ENCODE measurements at regions not wholly inside any gene's neighbourhood (a gene's known extent, or its start where the extent isn't known, plus 50 kb on each side); places are given as distances from the start of the nearest gene placed in this dataset.

GRCh38 chr17:77312061-77312701, 171.4 kb downstream of the SEC14L1 start:
- TF ChIP-seq CTCF (CRISPR knock-in tag; IDR thresholded peaks at IDR 0.05), result no peak
- no peak for TF ChIP-seq ATF2 (CRISPR knock-in tag; IDR thresholded peaks at IDR 0.05)
- no peak for TF ChIP-seq FOSL1 (CRISPR knock-in tag; IDR thresholded peaks at IDR 0.05; ENCODE audit: borderline replicate concordance)
- TF ChIP-seq POLR2A (IDR thresholded peaks at IDR 0.05; ENCODE audit: insufficient read depth in 1 of 2, low read depth in 2 of 2, low read length in 2 of 2), result no peak
- TF ChIP-seq HMGXB4 (CRISPR knock-in tag; IDR thresholded peaks at IDR 0.05; ENCODE audit: borderline replicate concordance in 1 of 2, low read depth in 1 of 2), result no peak
- TF ChIP-seq POLR2AphosphoS5 (IDR thresholded peaks at IDR 0.05; ENCODE audit: low read depth, low read length), result no peak
- no peak for TF ChIP-seq MXI1 (IDR thresholded peaks at IDR 0.05; ENCODE audit: borderline replicate concordance, low read depth, low read length)
- TF ChIP-seq E2F1 (CRISPR knock-in tag; IDR thresholded peaks at IDR 0.05), result no peak
- TF ChIP-seq HOXA7 (CRISPR knock-in tag; IDR thresholded peaks at IDR 0.05), result no peak
- TF ChIP-seq ZNF678 (CRISPR knock-in tag; IDR thresholded peaks at IDR 0.05), result no peak

All from HepG2 (cell line).